22Rv1 (cell line): ENCODE measurements at regions not wholly inside any gene's neighbourhood (a gene's known extent, or its start where the extent isn't known, plus 50 kb on each side); places are given as distances from the start of the nearest gene placed in this dataset.

Source experiments
- H3K27ac ChIP-seq: fragments of 450-650 bp; 2 replicates; pipeline ENCODE4 v1.5.1; 2017
- CTCF ChIP-seq: fragments of 450-650 bp; IDR thresholded peaks from 2 replicates; pipeline ENCODE4 v1.5.1; 2017; ENCODE audit warnings: mild to moderate bottlenecking
- ZFX ChIP-seq: fragments of 450-650 bp; IDR thresholded peaks from 2 replicates; pipeline ENCODE4 v1.6.1; 2017; ENCODE audit warnings: antibody characterized with exemption, borderline replicate concordance

- no peak for TF ChIP-seq ZFX
- TF ChIP-seq CTCF: no peak
These were observed 501.8 kb downstream of the GATA3 start for GRCh38 chr10:8556321-8556720.

GRCh38 chr10:8563478-8563877 is 509.0 kb downstream of the GATA3 start:
- H3K27ac ChIP-seq: no peak overlapping the region
- TF ChIP-seq ZFX (no peak), CTCF (no peak)

More at GRCh38 chr10:8556321-8556720, 501.8 kb downstream of the GATA3 start:
- no peak overlapping the region for H3K27ac ChIP-seq

- no peak for TF ChIP-seq CTCF
- TF ChIP-seq ZFX: no peak
- no peak overlapping the region for H3K27ac ChIP-seq
These were observed 512.2 kb downstream of the GATA3 start for GRCh38 chr10:8566737-8567136.

- no peak for TF ChIP-seq CTCF
- TF ChIP-seq ZFX: no peak
- H3K27ac ChIP-seq: no peak overlapping the region
These were observed 513.9 kb downstream of the GATA3 start for GRCh38 chr10:8568401-8568800.

- TF ChIP-seq ZFX (no peak), CTCF (no peak)
- H3K27ac ChIP-seq: no peak overlapping the region
These were observed 521.1 kb downstream of the GATA3 start for GRCh38 chr10:8575620-8576019.

GRCh38 chr10:8576281-8576680 is 521.8 kb downstream of the GATA3 start:
- no peak overlapping the region for H3K27ac ChIP-seq
- TF ChIP-seq ZFX: no peak
- TF ChIP-seq CTCF: no peak

- TF ChIP-seq ZFX (no peak), CTCF (no peak)
These were observed 522.4 kb downstream of the GATA3 start for GRCh38 chr10:8576911-8577310.

More at GRCh38 chr10:8576911-8577310, 522.4 kb downstream of the GATA3 start:
- no peak overlapping the region for H3K27ac ChIP-seq
